ENCODE measurements at regions not wholly inside any gene's neighbourhood (a gene's known extent, or its start where the extent isn't known, plus 50 kb on each side); places are given as distances from the start of the nearest gene placed in this dataset.

GRCh38 chr1:184255560-184255959 lies 131.3 kb upstream of the C1orf21 start:
- no peak for DNase-seq (ENCODE audit: low read depth)
- no peak overlapping the region for H3K4me3 ChIP-seq (ENCODE audit: low read depth, low read length)
- TF ChIP-seq POLR2A (IDR thresholded peaks at IDR 0.05; ENCODE audit: extremely low read depth, insufficient read length), result no peak
- no peak for TF ChIP-seq CTCF (IDR thresholded peaks at IDR 0.05; ENCODE audit: low read depth, low read length)
- TF ChIP-seq MYC (IDR thresholded peaks at IDR 0.05; ENCODE audit: low read depth, low read length), result no peak
- no peak for TF ChIP-seq MAX (IDR thresholded peaks at IDR 0.05; ENCODE audit: low read depth, low read length)

GRCh38 chr1:184257873-184258272 lies 129.0 kb upstream of the C1orf21 start:
- no peak overlapping the region for H3K4me3 ChIP-seq (ENCODE audit: low read depth, low read length)
- TF ChIP-seq POLR2A (IDR thresholded peaks at IDR 0.05; ENCODE audit: extremely low read depth, insufficient read length) (no peak), MYC (IDR thresholded peaks at IDR 0.05; ENCODE audit: low read depth, low read length) (no peak), CTCF (IDR thresholded peaks at IDR 0.05; ENCODE audit: low read depth, low read length) (no peak), MAX (IDR thresholded peaks at IDR 0.05; ENCODE audit: low read depth, low read length) (no peak)
- DNase-seq (ENCODE audit: low read depth), result no peak

DNA sequence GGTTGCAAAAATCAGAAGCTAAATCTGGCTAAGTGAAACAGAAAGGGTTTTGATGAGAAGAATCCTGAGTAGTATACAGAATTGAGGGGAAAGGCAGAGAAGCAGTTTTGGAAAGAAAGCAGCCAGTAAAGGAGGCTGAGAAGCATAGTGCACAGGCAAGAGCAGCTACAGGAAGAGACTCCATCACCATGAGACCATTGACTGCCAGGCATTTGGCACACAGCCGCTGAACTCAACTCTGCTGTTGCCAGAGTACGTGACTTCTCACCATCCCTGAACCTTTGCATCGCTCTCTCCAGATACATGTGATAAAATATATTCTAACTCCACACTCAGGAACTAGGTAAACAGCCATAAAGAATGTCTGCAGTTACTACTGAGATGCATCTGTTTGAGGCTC lies 128.3 kb upstream of the C1orf21 start:
- no peak for DNase-seq (ENCODE audit: low read depth)
- TF ChIP-seq MYC (IDR thresholded peaks at IDR 0.05; ENCODE audit: low read depth, low read length) (no peak), CTCF (IDR thresholded peaks at IDR 0.05; ENCODE audit: low read depth, low read length) (no peak), POLR2A (IDR thresholded peaks at IDR 0.05; ENCODE audit: extremely low read depth, insufficient read length) (no peak), MAX (IDR thresholded peaks at IDR 0.05; ENCODE audit: low read depth, low read length) (no peak)

DNA sequence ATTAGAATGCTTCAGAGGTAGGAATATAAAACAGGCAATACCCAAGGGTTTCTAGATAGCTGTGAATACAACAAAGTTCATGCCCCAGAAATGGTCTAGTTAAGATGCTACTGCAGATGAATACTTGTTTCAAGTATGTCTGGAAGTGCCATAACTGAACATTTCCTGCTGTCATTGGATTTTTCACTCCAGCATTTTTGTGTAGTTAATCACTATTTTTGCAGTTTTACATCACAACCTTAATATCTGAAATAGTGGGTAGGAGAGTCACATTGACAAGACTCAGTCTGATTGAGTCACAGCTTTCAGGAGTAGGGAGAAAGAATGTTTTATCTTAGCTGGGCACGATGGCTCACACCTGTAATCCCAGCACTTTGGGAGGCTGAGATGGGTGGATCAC lies 126.4 kb upstream of the C1orf21 start:
- no peak for DNase-seq (ENCODE audit: low read depth)
- no peak overlapping the region for H3K4me3 ChIP-seq (ENCODE audit: low read depth, low read length)
- no peak for TF ChIP-seq CTCF (IDR thresholded peaks at IDR 0.05; ENCODE audit: low read depth, low read length)
- TF ChIP-seq MYC (IDR thresholded peaks at IDR 0.05; ENCODE audit: low read depth, low read length), result no peak
- TF ChIP-seq MAX (IDR thresholded peaks at IDR 0.05; ENCODE audit: low read depth, low read length), result no peak
- no peak for TF ChIP-seq POLR2A (IDR thresholded peaks at IDR 0.05; ENCODE audit: extremely low read depth, insufficient read length)

More for the DNA sequence above, 128.3 kb upstream of the C1orf21 start:
- H3K4me3 ChIP-seq (ENCODE audit: low read depth, low read length), result no peak overlapping the region

- H3K4me3 ChIP-seq (ENCODE audit: low read depth, low read length), result no peak overlapping the region
- no peak for DNase-seq (ENCODE audit: low read depth)
- TF ChIP-seq POLR2A (IDR thresholded peaks at IDR 0.05; ENCODE audit: extremely low read depth, insufficient read length) (no peak), CTCF (IDR thresholded peaks at IDR 0.05; ENCODE audit: low read depth, low read length) (no peak), MYC (IDR thresholded peaks at IDR 0.05; ENCODE audit: low read depth, low read length) (no peak), MAX (IDR thresholded peaks at IDR 0.05; ENCODE audit: low read depth, low read length) (no peak)
Observed at GRCh38 chr1:184262109-184262508, 124.7 kb upstream of the C1orf21 start.

GRCh38 chr1:184267747-184268146 lies 119.1 kb upstream of the C1orf21 start:
- DNase-seq (ENCODE audit: low read depth), result no peak
- no peak for TF ChIP-seq MAX (IDR thresholded peaks at IDR 0.05; ENCODE audit: low read depth, low read length)
- no peak for TF ChIP-seq POLR2A (IDR thresholded peaks at IDR 0.05; ENCODE audit: extremely low read depth, insufficient read length)
- TF ChIP-seq CTCF (IDR thresholded peaks at IDR 0.05; ENCODE audit: low read depth, low read length), result no peak
- TF ChIP-seq MYC (IDR thresholded peaks at IDR 0.05; ENCODE audit: low read depth, low read length), result no peak
- H3K4me3 ChIP-seq (ENCODE audit: low read depth, low read length), result no peak overlapping the region
